NCI-H1092 treated with DMSO at 0.1 percent for 48 hours (cell line): ENCODE measurements at regions not wholly inside any gene's neighbourhood (a gene's known extent, or its start where the extent isn't known, plus 50 kb on each side); places are given as distances from the start of the nearest gene placed in this dataset.

ENCODE experiments used
- DNase-seq: peaks from one replicate; lab custom pipeline; 2025; lab: John Stamatoyannopoulos, UW

GRCh38 chr20:43241057-43241702 is 51.5 kb upstream of the PTPRT start:
- DNase-seq: no peak
